B cell (primary cell): ENCODE measurements at regions not wholly inside any gene's neighbourhood (a gene's known extent, or its start where the extent isn't known, plus 50 kb on each side); places are given as distances from the start of the nearest gene placed in this dataset.

Experiments used
- ATAC-seq: fragments of 200-7000 bp; cut with Tn5 transposase; one replicate; pipeline ENCODE4 v1.10.0; 2021; ENCODE audit warnings: low read depth, mild to moderate bottlenecking, moderate number of reproducible peaks, moderate library complexity
- CTCF ChIA-PET: fragments of 350-600 bp; sonication (Branson Sonifier 250); formaldehyde crosslinking; loops from one replicate; lab custom pipeline; 2021; ENCODE audit warnings: antibody characterized with exemption, inconsistent platforms; lab: Charles Lee
- POLR2A ChIA-PET: fragments of 350-600 bp; sonication (Branson Sonifier 250); formaldehyde crosslinking; loops from one replicate; lab custom pipeline; 2021; ENCODE audit warnings: antibody characterized with exemption; lab: Charles Lee
- DNase-seq: peaks from one replicate; pipeline ENCODE4 v3.0.0; 2013
- H2AFZ ChIP-seq: 2 replicates; pipeline ENCODE4 v1.6.1; 2012; ENCODE audit warnings: mild to moderate bottlenecking, low read depth, low read length; ENCODE audit not compliant: insufficient read depth, poor library complexity, severe bottlenecking
- H3K27ac ChIP-seq, 2 donors: 1 replicate in 1 of 2; 2 replicates in 1 of 2; pipeline ENCODE4 v1.5.1; 2012 to 2013; ENCODE audit warnings: low read length in 2 of 2, mild to moderate bottlenecking in 2 of 2, moderate library complexity in 1 of 2
- H3K27me3 ChIP-seq, 4 experiments: fragments of 200-600 bp in 1 of 4; sonication (generic) in 1 of 4; replicated peaks in 1 of 4; 1 replicate in 2 of 4; 2 replicates in 2 of 4; pipeline versions ENCODE4 v1.6.1 to v1.7.0; 2013 to 2016; ENCODE audit warnings: low read length in 3 of 4, mild to moderate bottlenecking in 2 of 4, mixed read lengths in 1 of 4, moderate library complexity in 1 of 4; ENCODE audit not compliant: insufficient read depth in 4 of 4, control insufficient read depth in 3 of 4; ENCODE audit errors: control extremely low read depth in 1 of 4
- H3K36me3 ChIP-seq, 2 experiments: replicated peaks in 1 of 2; 1 replicate in 1 of 2; 2 replicates in 1 of 2; pipeline versions ENCODE4 v1.6.1 to v1.7.1; 2013; ENCODE audit warnings: low read length in 1 of 2; ENCODE audit not compliant: insufficient read depth in 2 of 2, control insufficient read depth in 1 of 2; ENCODE audit errors: control extremely low read depth in 1 of 2, extremely low read depth in 1 of 2
- H3K4me1 ChIP-seq, 2 donors: fragments of 200-600 bp in 1 of 2; sonication (generic) in 1 of 2; 1 replicate in 1 of 2; 2 replicates in 1 of 2; pipeline versions ENCODE4 v1.5.1 to v1.6.1; 2013 to 2017; ENCODE audit warnings: low read length in 2 of 2; ENCODE audit not compliant: control insufficient read depth in 2 of 2, insufficient read depth in 2 of 2
- H3K4me2 ChIP-seq: replicated peaks from 2 replicates; pipeline ENCODE3; 2012; ENCODE audit warnings: mild to moderate bottlenecking, low read depth, low read length; ENCODE audit not compliant: poor library complexity, severe bottlenecking
- H3K4me3 ChIP-seq, 5 experiments: fragments of 200-600 bp in 1 of 5; sonication (generic) in 1 of 5; 1 replicate in 3 of 5; 2 replicates in 2 of 5; pipeline versions ENCODE4 v1.5.1 to v1.7.0; 2011 to 2016; ENCODE audit warnings: low read length in 4 of 5, mild to moderate bottlenecking in 4 of 5, low read depth in 2 of 5, control low read depth in 1 of 5, moderate library complexity in 1 of 5; ENCODE audit not compliant: insufficient read depth in 1 of 5; ENCODE audit errors: control extremely low read depth in 1 of 5, extremely low read depth in 1 of 5
- H3K79me2 ChIP-seq: fragments of 200-600 bp; sonication (generic); one replicate; pipeline ENCODE4 v1.6.0; 2016; ENCODE audit warnings: low read length; ENCODE audit not compliant: control insufficient read depth, insufficient read depth
- H3K9ac ChIP-seq: fragments of 200-600 bp; sonication (generic); 2 replicates; pipeline ENCODE4 v1.6.1; 2017; ENCODE audit warnings: mild to moderate bottlenecking, low read length, moderate library complexity
- H3K9me3 ChIP-seq, 3 donors: one replicate each; pipeline versions ENCODE4 v1.6.1 to v1.7.1; 2013; ENCODE audit warnings: low read length in 2 of 3; ENCODE audit not compliant: control insufficient read depth in 2 of 3, insufficient read depth in 1 of 3; ENCODE audit errors: control extremely low read depth in 1 of 3
- H4K20me1 ChIP-seq: 2 replicates; pipeline ENCODE4 v1.6.0; 2012; ENCODE audit warnings: mild to moderate bottlenecking, low read length; ENCODE audit not compliant: insufficient read depth, control insufficient read depth, poor library complexity, severe bottlenecking
- H3K27ac Mint-ChIP-seq: one replicate; pipeline ENCODE4 v1.8.0; 2021; ENCODE audit warnings: mixed read lengths
- H3K27me3 Mint-ChIP-seq: one replicate; pipeline ENCODE4 v1.8.0; 2021; ENCODE audit warnings: mixed read lengths
- H3K4me1 Mint-ChIP-seq: one replicate; pipeline ENCODE4 v1.8.0; 2021; ENCODE audit warnings: mixed read lengths
- H3K4me3 Mint-ChIP-seq: one replicate; pipeline ENCODE4 v1.8.0; 2021; ENCODE audit warnings: mixed read lengths
- H3K9me3 Mint-ChIP-seq: one replicate; pipeline ENCODE4 v1.8.0; 2022; ENCODE audit warnings: mixed read lengths; ENCODE audit not compliant: insufficient read depth
- EZH2 ChIP-seq: IDR thresholded peaks from 2 replicates; pipeline ENCODE4 v1.6.1; 2012; ENCODE audit warnings: borderline replicate concordance, low read depth, mild to moderate bottlenecking, moderate library complexity, low read length; ENCODE audit not compliant: insufficient read depth, poor library complexity, severe bottlenecking
- WGBS: methylation state at CpG from one replicate; pipeline ENCODE4 v1.1.5; 2013; ENCODE audit warnings: missing lambda C conversion rate; ENCODE audit not compliant: insufficient coverage; 5-methylcytosine and 5-hydroxymethylcytosine counted together
- intact Hi-C: fragments of 100-400 bp; cut with micrococcal nuclease; formaldehyde crosslinking; loops from one replicate; pipeline ENCODE4 v1.10.0; 2022
- TF ChIP-seq, protein P1 (sequence below): fragments of 200-600 bp; IDR thresholded peaks from one replicate; pipeline ENCODE4 v1.8.0; 2022; ENCODE audit warnings: antibody characterized with exemption, mild to moderate bottlenecking

DNA sequence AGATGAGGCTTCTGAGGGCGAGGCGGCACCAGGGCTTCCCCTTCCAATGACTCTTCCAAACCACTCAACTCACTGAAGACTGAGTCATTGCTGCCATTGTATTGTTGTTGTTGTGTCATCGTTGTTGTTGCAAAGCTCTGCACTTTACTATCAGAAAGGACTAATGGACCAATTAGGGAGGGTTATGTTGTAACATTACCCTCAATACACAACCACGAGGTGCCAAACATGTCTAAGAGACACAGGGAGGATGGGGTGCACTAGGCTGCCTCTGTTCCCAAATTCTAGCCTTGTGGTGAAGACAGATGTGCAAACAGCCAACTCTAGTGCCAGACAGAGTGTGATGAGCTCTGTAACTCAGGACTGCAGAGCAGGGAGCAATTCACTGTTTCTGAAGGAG is 1075.2 kb downstream of the UQCRFS1 start:
- ChIA-PET CTCF (no interaction called here), POLR2A (no interaction called here)
- H3K4me1 ChIP-seq, result no peaks in the 10 kb centered on the region
- no peaks in the 10 kb centered on the region for H3K27me3 Mint-ChIP-seq
- H3K4me2 ChIP-seq, result no peak overlapping the region
- peaks cover 0 to 15% (median 3%) of the 10 kb centered on the region in 3 donors for H3K9me3 ChIP-seq
- WGBS, result no CpG with 5 or more reads among the region's 4 CpGs
- H3K4me3 Mint-ChIP-seq, result no peak overlapping the region
- no peak overlapping the region for H3K9ac ChIP-seq
- no peaks in the 10 kb centered on the region for H3K79me2 ChIP-seq
- no peaks in the 10 kb centered on the region for H3K27me3 ChIP-seq
- no peak overlapping the region for H3K4me3 ChIP-seq
- no peaks in the 10 kb centered on the region for H3K36me3 ChIP-seq
- H3K9me3 Mint-ChIP-seq, result peaks cover 13% of the 10 kb centered on the region
- intact Hi-C loops, result no loop called here
- H4K20me1 ChIP-seq, result no peaks in the 10 kb centered on the region
- no peaks in the 10 kb centered on the region for H3K4me1 Mint-ChIP-seq
- DNase-seq (no peak), ATAC-seq (no peak)
- TF ChIP-seq, protein P1, sequence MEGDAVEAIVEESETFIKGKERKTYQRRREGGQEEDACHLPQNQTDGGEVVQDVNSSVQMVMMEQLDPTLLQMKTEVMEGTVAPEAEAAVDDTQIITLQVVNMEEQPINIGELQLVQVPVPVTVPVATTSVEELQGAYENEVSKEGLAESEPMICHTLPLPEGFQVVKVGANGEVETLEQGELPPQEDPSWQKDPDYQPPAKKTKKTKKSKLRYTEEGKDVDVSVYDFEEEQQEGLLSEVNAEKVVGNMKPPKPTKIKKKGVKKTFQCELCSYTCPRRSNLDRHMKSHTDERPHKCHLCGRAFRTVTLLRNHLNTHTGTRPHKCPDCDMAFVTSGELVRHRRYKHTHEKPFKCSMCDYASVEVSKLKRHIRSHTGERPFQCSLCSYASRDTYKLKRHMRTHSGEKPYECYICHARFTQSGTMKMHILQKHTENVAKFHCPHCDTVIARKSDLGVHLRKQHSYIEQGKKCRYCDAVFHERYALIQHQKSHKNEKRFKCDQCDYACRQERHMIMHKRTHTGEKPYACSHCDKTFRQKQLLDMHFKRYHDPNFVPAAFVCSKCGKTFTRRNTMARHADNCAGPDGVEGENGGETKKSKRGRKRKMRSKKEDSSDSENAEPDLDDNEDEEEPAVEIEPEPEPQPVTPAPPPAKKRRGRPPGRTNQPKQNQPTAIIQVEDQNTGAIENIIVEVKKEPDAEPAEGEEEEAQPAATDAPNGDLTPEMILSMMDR, result no peak
- TF ChIP-seq EZH2, result no peak
- H3K27ac ChIP-seq, result no peak overlapping the region
- H2AFZ ChIP-seq, result no peak overlapping the region
- H3K27ac Mint-ChIP-seq, result no peak overlapping the region

DNA sequence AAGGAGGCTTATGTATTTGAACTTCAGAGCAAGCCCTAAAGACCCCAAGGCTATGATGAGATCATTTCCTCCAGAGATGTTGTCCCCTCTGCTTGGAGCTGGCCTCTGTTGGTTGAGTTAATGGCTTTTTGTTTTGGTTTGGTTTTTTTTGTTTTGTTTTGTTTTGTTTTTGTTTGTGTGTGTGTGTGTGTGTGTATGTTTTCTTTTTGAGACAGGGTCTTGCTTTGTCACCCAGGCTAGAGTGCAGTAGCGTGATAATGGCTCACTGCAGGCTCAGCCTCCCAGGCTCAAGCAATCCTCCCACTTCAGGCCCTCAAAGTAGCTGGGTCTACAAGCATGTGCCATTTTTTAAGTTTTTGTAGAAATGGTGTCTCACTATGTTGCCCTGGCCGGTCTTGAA is 1076.2 kb downstream of the UQCRFS1 start:
- no peaks in the 10 kb centered on the region for H3K4me1 ChIP-seq
- H3K4me2 ChIP-seq, result no peak overlapping the region
- H3K4me3 Mint-ChIP-seq, result no peak overlapping the region
- DNase-seq (no peak), ATAC-seq (no peak)
- no peak overlapping the region for H3K4me3 ChIP-seq
- H4K20me1 ChIP-seq, result no peaks in the 10 kb centered on the region
- no peaks in the 10 kb centered on the region for H3K27me3 Mint-ChIP-seq
- POLR2A ChIA-PET, result no interaction called here
- CTCF ChIA-PET, result no interaction called here
- H3K9me3 ChIP-seq, result peaks cover 0 to 15% (median 3%) of the 10 kb centered on the region in 3 donors
- H3K9ac ChIP-seq, result no peak overlapping the region
- no peak overlapping the region for H3K27ac ChIP-seq
- no peaks in the 10 kb centered on the region for H3K4me1 Mint-ChIP-seq
- H2AFZ ChIP-seq, result no peak overlapping the region
- H3K27me3 ChIP-seq, result no peaks in the 10 kb centered on the region
- TF ChIP-seq EZH2, result no peak
- TF ChIP-seq, protein P1, result no peak
- H3K36me3 ChIP-seq, result no peaks in the 10 kb centered on the region
- peaks cover 13% of the 10 kb centered on the region for H3K9me3 Mint-ChIP-seq
- H3K79me2 ChIP-seq, result no peaks in the 10 kb centered on the region
- 79% methylated on average over 2 of the region's 2 CpGs for WGBS
- intact Hi-C loops, result no loop called here
- H3K27ac Mint-ChIP-seq, result no peak overlapping the region
